ENCODE measurements at regions not wholly inside any gene's neighbourhood (a gene's known extent, or its start where the extent isn't known, plus 50 kb on each side); places are given as distances from the start of the nearest gene placed in this dataset.

GRCh38 chr2:16034975-16035746 is 94.8 kb downstream of the MYCN start:
- no peak for TF ChIP-seq POLR2A (IDR thresholded peaks at IDR 0.05)
- TF ChIP-seq CTCF (IDR thresholded peaks at IDR 0.05) = no peak
- no peak for TF ChIP-seq POLR2AphosphoS5 (IDR thresholded peaks at IDR 0.05; ENCODE audit: insufficient read depth in 1 of 2, low read depth in 1 of 2)
